PFSK-1 (cell line): ENCODE measurements at regions not wholly inside any gene's neighbourhood (a gene's known extent, or its start where the extent isn't known, plus 50 kb on each side); places are given as distances from the start of the nearest gene placed in this dataset.

ENCODE experiments used
- FOXP2 ChIP-seq: optimal IDR thresholded peaks from 2 replicates; pipeline ENCODE3; 2011; ENCODE audit warnings: borderline replicate concordance, control low read depth, inconsistent platforms; ENCODE audit not compliant: insufficient read depth; ENCODE audit errors: extremely low read length, extremely low read depth
- POLR2AphosphoS5 ChIP-seq: IDR thresholded peaks from 2 replicates; pipeline ENCODE4 v1.6.1; 2012; ENCODE audit warnings: low read depth, mild to moderate bottlenecking, control low read depth, low read length, moderate library complexity
- REST ChIP-seq, 2 experiments: IDR thresholded peaks; 2 replicates each; pipeline versions ENCODE4 v1.6.1 to v1.8.0; 2011 to 2012; ENCODE audit warnings: low read depth in 2 of 2, low read length in 2 of 2, control low read depth in 1 of 2, inconsistent platforms in 1 of 2, mild to moderate bottlenecking in 1 of 2, moderate library complexity in 1 of 2; ENCODE audit not compliant: insufficient read depth in 1 of 2
- SIN3A ChIP-seq: IDR thresholded peaks from 2 replicates; pipeline ENCODE4 v1.6.1; 2012; ENCODE audit warnings: mild to moderate bottlenecking, low read length, moderate library complexity, borderline replicate concordance; ENCODE audit not compliant: insufficient read depth
- TAF1 ChIP-seq: IDR thresholded peaks from 2 replicates; pipeline ENCODE4 v1.6.1; 2012; ENCODE audit warnings: low read length, control low read depth, borderline replicate concordance; ENCODE audit not compliant: insufficient read depth

GRCh38 chr2:66201242-66201641 is 233.7 kb upstream of the MEIS1 start:
- TF ChIP-seq SIN3A (no peak), POLR2AphosphoS5 (no peak), REST (IDR thresholded peaks at IDR 0.05; ENCODE audit: insufficient read depth in 1 of 2, low read depth in 2 of 2, low read length in 2 of 2) (no peak), TAF1 (no peak), FOXP2 (no peak)

GRCh38 chr2:66198873-66199272 is 236.1 kb upstream of the MEIS1 start:
- no peak for TF ChIP-seq FOXP2
- TF ChIP-seq SIN3A = no peak
- no peak for TF ChIP-seq REST (IDR thresholded peaks at IDR 0.05; ENCODE audit: insufficient read depth in 1 of 2, low read depth in 2 of 2, low read length in 2 of 2)
- TF ChIP-seq TAF1 = no peak
- no peak for TF ChIP-seq POLR2AphosphoS5

GRCh38 chr2:66192888-66193287 is 242.0 kb upstream of the MEIS1 start:
- TF ChIP-seq FOXP2 = no peak
- TF ChIP-seq REST (IDR thresholded peaks at IDR 0.05; ENCODE audit: insufficient read depth in 1 of 2, low read depth in 2 of 2, low read length in 2 of 2) = no peak
- TF ChIP-seq SIN3A = no peak
- no peak for TF ChIP-seq TAF1
- TF ChIP-seq POLR2AphosphoS5 = no peak

GRCh38 chr2:66191311-66191710 is 243.6 kb upstream of the MEIS1 start:
- no peak for TF ChIP-seq POLR2AphosphoS5
- TF ChIP-seq TAF1 = no peak
- no peak for TF ChIP-seq FOXP2
- TF ChIP-seq SIN3A = no peak
- no peak for TF ChIP-seq REST (IDR thresholded peaks at IDR 0.05; ENCODE audit: insufficient read depth in 1 of 2, low read depth in 2 of 2, low read length in 2 of 2)

- TF ChIP-seq FOXP2 = no peak
- TF ChIP-seq REST (IDR thresholded peaks at IDR 0.05; ENCODE audit: insufficient read depth in 1 of 2, low read depth in 2 of 2, low read length in 2 of 2) = no peak
- no peak for TF ChIP-seq POLR2AphosphoS5
- TF ChIP-seq TAF1 = no peak
- TF ChIP-seq SIN3A = no peak
Observed at GRCh38 chr2:66189553-66189952, 245.4 kb upstream of the MEIS1 start.
